Heart left ventricle (tissue), 16 donors: ENCODE measurements at regions not wholly inside any gene's neighbourhood (a gene's known extent, or its start where the extent isn't known, plus 50 kb on each side); places are given as distances from the start of the nearest gene placed in this dataset.

Experiments
- ATAC-seq, 4 donors: fragments of 200-7000 bp; cut with Tn5 transposase; one replicate each; pipeline ENCODE4 v1.9.1; 2020 to 2022; ENCODE audit warnings: moderate library complexity in 4 of 4, mild to moderate bottlenecking in 3 of 4, moderate number of reproducible peaks in 1 of 4
- DNase-seq, 5 donors: peaks; one replicate each; pipeline ENCODE4 v3.0.0-alpha.2; 2020
- H3K27ac ChIP-seq, 12 donors: fragments of 200-600 bp; sonication (generic) in 4 of 12; one replicate each; pipeline versions ENCODE4 v1.5.0 to v1.8.0; 2016 to 2022; ENCODE audit warnings: mild to moderate bottlenecking in 2 of 12
- H3K27me3 ChIP-seq, 9 donors: fragments of 200-600 bp; sonication (generic) in 2 of 9; one replicate each; pipeline versions ENCODE4 v1.5.1 to v1.8.0; 2016 to 2022; ENCODE audit warnings: mild to moderate bottlenecking in 3 of 9
- H3K36me3 ChIP-seq, 9 donors: fragments of 200-600 bp; sonication (generic) in 2 of 9; one replicate each; pipeline versions ENCODE4 v1.5.0 to v1.8.0; 2018 to 2022; ENCODE audit warnings: mild to moderate bottlenecking in 2 of 9
- H3K4me1 ChIP-seq, 12 donors: fragments of 200-600 bp; sonication (generic) in 4 of 12; one replicate each; pipeline versions ENCODE4 v1.5.0 to v1.8.0; 2016 to 2022; ENCODE audit warnings: mild to moderate bottlenecking in 3 of 12
- H3K4me3 ChIP-seq, 12 donors: fragments of 200-600 bp; sonication (generic) in 4 of 12; one replicate each; pipeline versions ENCODE4 v1.5.0 to v1.8.0; 2017 to 2022; ENCODE audit warnings: mild to moderate bottlenecking in 9 of 12, moderate library complexity in 4 of 12
- H3K9me3 ChIP-seq, 12 donors: fragments of 200-600 bp; sonication (generic) in 4 of 12; one replicate each; pipeline versions ENCODE4 v1.5.0 to v1.8.0; 2016 to 2022; ENCODE audit warnings: mild to moderate bottlenecking in 1 of 12
- CTCF ChIP-seq, 12 donors: fragments of 200-600 bp; sonication (generic) in 4 of 12; IDR thresholded peaks; one replicate each; pipeline versions ENCODE4 v1.5.0 to v1.8.0; 2018 to 2022; ENCODE audit warnings: antibody characterized with exemption in 12 of 12, mild to moderate bottlenecking in 5 of 12
- POLR2A ChIP-seq, 2 donors: fragments of 450-650 bp; IDR thresholded peaks; one replicate each; pipeline ENCODE4 v1.6.1; 2017; ENCODE audit warnings: antibody characterized with exemption in 2 of 2, mild to moderate bottlenecking in 2 of 2, moderate library complexity in 2 of 2
- WGBS, 4 donors: extraction: QIAGEN DNeasy Blood & Tissue Kit in 2 of 4; methylation state at CpG; one replicate each; pipeline versions ENCODE4 v1.1.5 to v1.1.7; 2013 to 2018; 5-methylcytosine and 5-hydroxymethylcytosine counted together
- intact Hi-C, 10 donors: fragments of 100-400 bp; cut with DNase I; formaldehyde crosslinking; loops; one replicate each; pipeline versions ENCODE4 v1.11.1 to v1.14.2; 2022
- donor health status: ischemic (EF 13 %, LVEDD 7.1; RV severe dilation, severe dysfunction).
- donor health status: healthy with polysubstance abuse.
- donor health status: DM: no; HTN: yes; CAD: no.
- donor health status: DM: no; HTN: no; CAD: no.
- donor health status: ischemic (EF 25% LVEDD 6.9; RV normal size, moderate dysfunction).
- donor health status: ischemic (EF 25% LVEDD 5.7; RV mildly dilated, moderate dysfunction).
- donor health status: healthy.
- donor health status: DM: yes; HTN: yes; CAD: no.
- donor health status: ischemic (EF 35%, LVEDD 5.7; RV mildly dilated, moderate dysfunction).
- donor health status: nonischemic (EF 11% LVEDD 7.7; RV severe dilation, severe dysfunction).
- donor health status: DM: yes; HTN: yes; CAD: no.
- donor health status: PGD.
- donor health status: ischemic (EF 29% LVEDD 5.4; RV normal size, mild dysfunction).
- donor health status: nonischemic (EF 23%, LVEDD 6.1; RV moderate dilation, normal function).

- ATAC-seq (no peak), DNase-seq (no peak)
- WGBS, 4 donors, result 83 to 91% (median 88%) methylated on average over 5 of the region's 5 CpGs
- Histone ChIP-seq H3K27me3 (no peaks in the 10 kb centered on the region), H3K36me3 (no peaks in the 10 kb centered on the region), H3K4me3 (no peak overlapping the region), H3K27ac (no peak overlapping the region), H3K4me1 (peaks cover 0 to 12% (median 0%) of the 10 kb centered on the region in 12 donors), H3K9me3 (no peaks in the 10 kb centered on the region)
- intact Hi-C loops, result no loop called here
- TF ChIP-seq CTCF (IDR thresholded peaks at IDR 0.05) (no peak), POLR2A (IDR thresholded peaks at IDR 0.05) (no peak)
Measured at GRCh38 chr13:48167866-48168265, 65.1 kb upstream of the ITM2B start.

GRCh38 chr13:48165727-48166126 is 67.3 kb upstream of the ITM2B start:
- H3K27me3 ChIP-seq, result no peaks in the 10 kb centered on the region
- H3K27ac ChIP-seq, result no peak overlapping the region
- no peaks in the 10 kb centered on the region for H3K36me3 ChIP-seq
- 60 to 100% (median 96%) methylated on average over 1 of the region's 1 CpG for whole genome bisulfite sequencing, 4 donors
- H3K4me3 ChIP-seq, result no peak overlapping the region
- TF ChIP-seq POLR2A (IDR thresholded peaks at IDR 0.05) (no peak), CTCF (IDR thresholded peaks at IDR 0.05) (no peak)
- intact Hi-C loops, result no loop called here
- no peak for DNase-seq
- H3K4me1 ChIP-seq, result peaks cover 0 to 31% (median 10%) of the 10 kb centered on the region in 12 donors
- no peak for ATAC-seq
- no peaks in the 10 kb centered on the region for H3K9me3 ChIP-seq

GRCh38 chr13:48165063-48165462 is 67.9 kb upstream of the ITM2B start:
- H3K4me3 ChIP-seq, result no peak overlapping the region
- TF ChIP-seq POLR2A (IDR thresholded peaks at IDR 0.05), result no peak
- no peak for TF ChIP-seq CTCF (IDR thresholded peaks at IDR 0.05)
- ATAC-seq, result no peak
- WGBS, 4 donors, result 77 to 92% (median 89%) methylated on average over 1 of the region's 1 CpG
- H3K27me3 ChIP-seq, result no peaks in the 10 kb centered on the region
- no peaks in the 10 kb centered on the region for H3K36me3 ChIP-seq
- H3K9me3 ChIP-seq, result no peaks in the 10 kb centered on the region
- peaks cover 0 to 36% (median 10%) of the 10 kb centered on the region in 12 donors for H3K4me1 ChIP-seq
- intact Hi-C loops, result no loop called here
- no peak overlapping the region for H3K27ac ChIP-seq
- DNase-seq, result no peak

GRCh38 chr13:48163061-48163460 is 68.2 kb upstream of the MED4 start:
- intact Hi-C loops, result no loop called here
- no peak overlapping the region for H3K4me3 ChIP-seq
- WGBS, 4 donors, result 69 to 83% (median 77%) methylated on average over 4 of the region's 4 CpGs
- no peaks in the 10 kb centered on the region for H3K27me3 ChIP-seq
- peak overlapping the region in 10 of 12 donors; percentile 7 to 92 (median 73) for H3K27ac ChIP-seq
- H3K4me1 ChIP-seq, result peaks cover 0 to 55% (median 10%) of the 10 kb centered on the region in 12 donors
- no peak for DNase-seq
- no peak for TF ChIP-seq POLR2A (IDR thresholded peaks at IDR 0.05)
- no peak for TF ChIP-seq CTCF (IDR thresholded peaks at IDR 0.05)
- H3K9me3 ChIP-seq, result no peaks in the 10 kb centered on the region
- ATAC-seq, result no peak
- no peaks in the 10 kb centered on the region for H3K36me3 ChIP-seq
